ENCODE measurements at regions not wholly inside any gene's neighbourhood (a gene's known extent, or its start where the extent isn't known, plus 50 kb on each side); places are given as distances from the start of the nearest gene placed in this dataset.
A peak's percentile ranks its signal among the peaks of the same experiment; 100 is the strongest.
"Not testable (repeated sequence)": the region's sequence is repeated elsewhere in the genome, so short reads cannot be mapped to it uniquely, and the experiment has no call there.

DNA sequence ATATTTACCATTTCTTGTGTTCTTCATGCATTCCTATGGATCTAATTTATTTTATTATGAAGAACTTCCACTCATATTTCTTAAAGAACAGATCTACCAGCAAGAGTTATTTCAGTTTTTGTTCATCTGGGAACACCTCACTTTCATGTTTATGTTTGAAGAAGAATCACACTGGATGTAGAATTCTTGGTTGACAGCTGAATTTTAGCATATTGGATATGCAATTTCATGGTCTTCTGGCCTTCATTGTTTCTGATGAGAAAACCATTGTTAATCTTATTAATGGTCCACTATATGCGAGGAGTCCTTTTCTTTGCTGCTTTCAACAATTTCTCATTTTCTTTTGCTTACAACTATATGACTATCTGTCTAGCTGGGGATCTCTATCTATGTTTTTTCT is 189.2 kb downstream of the UXS1 start:
- DNase-seq = no peak

DNA sequence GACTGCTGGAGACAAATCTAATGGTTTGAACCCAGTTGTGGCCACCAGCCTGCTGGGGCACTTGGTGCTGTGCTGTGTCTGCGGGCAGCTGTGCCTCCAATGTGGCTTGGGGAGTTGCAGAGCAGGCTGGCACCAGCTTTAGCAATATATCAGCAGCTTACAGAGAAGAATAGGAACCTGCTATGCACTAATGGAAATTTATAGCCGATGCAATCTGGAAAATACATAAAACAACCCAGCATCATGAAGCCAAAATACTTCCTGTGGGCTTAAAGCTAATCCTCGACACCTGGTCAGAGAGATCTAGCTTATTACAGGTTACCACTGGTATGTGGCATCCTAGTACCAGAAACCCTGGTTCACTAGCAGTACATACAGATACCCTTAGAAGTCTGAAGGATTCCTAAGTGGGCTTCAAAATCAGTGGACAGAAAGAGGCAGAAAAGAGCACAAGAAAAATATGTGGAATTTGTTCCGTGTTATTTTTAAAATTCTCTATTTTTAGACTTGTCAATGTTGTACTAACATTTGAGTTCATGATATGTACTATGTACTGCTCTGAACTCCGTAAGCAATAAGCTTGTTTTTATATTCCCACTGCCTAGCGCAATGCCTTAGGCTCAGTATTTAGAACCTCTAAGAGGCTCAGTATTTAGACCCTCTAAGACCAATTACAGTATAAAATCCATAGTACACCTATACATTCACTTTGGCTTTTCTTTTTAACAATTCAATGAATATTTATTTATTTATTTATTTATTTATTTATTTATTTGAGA is 194.7 kb downstream of the UXS1 start:
- DNase-seq = no peak

DNA sequence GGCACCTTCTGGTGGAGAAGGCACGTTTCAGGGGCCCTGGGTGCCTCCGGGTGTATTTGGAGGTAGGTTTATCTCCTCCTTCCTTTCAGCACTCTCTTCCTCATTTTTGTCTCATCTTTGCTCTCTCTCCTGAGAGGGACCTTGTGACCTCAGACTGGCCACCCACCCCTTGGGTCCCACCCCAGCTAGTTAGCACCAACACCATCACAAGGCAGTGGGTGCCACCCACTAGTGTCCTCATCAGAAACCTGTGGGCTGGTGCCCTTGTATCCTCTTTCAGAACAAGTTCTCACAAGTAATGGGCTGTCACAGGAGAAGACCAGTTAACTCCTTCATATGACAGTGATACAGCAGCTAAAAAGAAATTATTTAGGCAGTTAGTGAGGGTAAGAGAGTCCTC is 196.4 kb downstream of the UXS1 start:
- DNase-seq = no peak

DNA sequence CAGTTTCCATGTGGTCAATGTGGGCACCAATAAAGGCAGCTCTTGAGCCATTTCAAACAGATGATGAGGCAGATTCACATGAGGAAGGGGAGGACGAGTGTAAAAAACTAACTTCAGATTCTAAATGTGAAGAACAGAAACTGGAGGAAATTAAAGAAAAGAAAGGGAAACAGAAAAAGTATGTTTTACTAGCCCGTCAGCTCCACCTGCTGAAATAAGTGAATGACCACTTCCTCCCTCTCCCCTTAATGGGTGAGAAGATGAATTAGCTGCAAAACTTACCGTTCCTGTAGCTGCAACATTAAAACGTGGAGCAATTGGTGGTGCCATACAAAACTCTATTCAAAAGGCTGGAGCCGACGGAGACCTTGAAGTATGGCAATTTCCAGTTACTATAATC is 203.5 kb downstream of the UXS1 start:
- no peak for DNase-seq

DNA sequence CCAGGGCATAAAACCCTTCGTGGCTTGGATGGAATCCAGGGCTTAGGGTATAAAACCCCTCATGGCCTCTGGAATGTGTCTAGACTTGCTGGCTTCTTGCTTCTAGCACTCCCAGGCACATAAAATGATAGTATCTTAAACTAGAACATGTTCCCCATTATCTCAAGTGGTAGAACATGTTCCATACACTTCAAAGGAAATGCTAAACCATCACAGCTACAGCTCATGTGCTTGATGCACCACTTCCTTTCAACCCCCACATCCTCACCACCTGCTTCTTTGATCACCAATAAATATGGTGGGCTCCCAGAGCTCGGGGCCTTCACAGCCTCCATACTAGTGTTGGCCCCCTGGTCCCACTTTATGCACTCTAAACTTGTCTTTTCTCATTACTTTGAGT is 204.3 kb downstream of the UXS1 start:
- DNase-seq = not testable (repeated sequence)

DNA sequence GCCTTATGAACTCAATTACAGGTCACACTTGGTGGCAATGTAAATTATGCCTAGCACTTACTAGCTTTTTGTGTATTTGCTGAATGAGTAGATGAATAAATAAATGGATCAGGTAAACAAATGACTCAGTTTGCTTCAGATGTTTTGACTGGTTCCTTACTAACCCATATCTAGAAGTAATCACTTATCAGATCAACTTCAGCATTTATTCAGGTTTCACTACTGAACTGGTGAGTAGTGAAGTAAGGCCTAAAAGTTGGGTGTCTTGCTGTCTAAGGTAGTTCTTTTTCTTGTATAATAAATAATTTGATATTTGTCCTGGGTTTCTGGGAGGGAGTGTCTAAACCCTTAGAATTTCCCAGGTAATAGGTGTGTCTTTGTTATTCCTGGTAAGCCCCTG is 205.0 kb downstream of the UXS1 start:
- no peak for DNase-seq

DNA sequence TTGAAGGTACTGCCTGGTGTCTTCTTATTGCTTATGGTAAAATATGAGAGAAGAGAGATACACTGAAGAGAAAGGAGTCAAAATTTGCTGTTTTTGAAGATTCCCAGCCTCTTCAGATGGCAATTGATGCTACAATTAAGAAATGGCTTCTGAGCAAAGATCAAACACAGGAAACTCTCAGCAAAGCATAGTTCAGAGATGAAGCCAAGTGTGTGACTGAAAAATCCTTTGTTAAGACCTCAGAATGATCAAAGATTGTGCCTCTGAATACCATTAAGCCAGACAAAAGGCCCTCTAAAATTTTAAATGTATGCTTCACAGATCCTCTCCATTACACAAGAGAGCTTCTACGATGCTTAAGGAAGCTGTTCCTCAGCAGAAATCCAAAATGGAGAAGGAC is 216.3 kb downstream of the UXS1 start:
- DNase-seq = no peak

DNA sequence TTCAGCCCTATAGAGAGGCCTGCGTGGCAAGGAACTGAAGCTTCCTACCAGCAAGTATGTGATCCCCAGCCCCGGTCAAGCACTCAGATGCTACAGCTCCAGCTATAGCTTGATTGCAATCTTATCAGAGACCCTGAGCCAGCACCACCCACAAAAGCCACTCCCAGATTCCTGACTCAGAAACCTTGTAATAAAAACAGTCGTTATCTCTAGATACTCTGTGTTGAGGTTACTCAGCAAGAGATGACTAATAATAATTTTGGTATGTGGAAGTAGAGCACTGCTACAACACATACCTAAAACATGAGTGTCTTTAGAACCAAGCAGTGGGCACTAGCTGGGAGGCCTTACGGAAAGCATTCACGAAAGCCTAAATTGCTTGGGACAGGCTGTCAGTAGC is 216.9 kb downstream of the UXS1 start:
- DNase-seq = peak; percentile 63

DNA sequence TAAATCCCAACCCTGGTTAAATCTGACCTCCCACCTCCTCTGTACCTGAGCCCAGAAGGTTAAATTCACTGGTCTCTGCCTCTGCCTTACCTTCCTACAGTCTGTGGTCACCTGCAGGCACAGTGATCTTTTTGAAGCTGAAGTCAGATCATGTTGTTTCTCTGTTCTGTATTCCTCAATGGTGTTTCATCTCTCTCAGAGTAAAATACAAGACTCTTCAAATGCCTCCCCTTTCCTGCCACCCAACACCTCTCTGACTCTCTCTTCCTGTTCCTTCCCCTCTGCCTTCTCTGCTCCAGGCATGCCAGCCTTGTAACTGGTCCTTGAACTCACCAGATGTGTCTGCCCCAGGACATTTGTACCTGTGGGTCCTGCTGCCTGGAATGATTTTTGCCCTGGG is 219.3 kb downstream of the UXS1 start:
- DNase-seq = no peak

DNA sequence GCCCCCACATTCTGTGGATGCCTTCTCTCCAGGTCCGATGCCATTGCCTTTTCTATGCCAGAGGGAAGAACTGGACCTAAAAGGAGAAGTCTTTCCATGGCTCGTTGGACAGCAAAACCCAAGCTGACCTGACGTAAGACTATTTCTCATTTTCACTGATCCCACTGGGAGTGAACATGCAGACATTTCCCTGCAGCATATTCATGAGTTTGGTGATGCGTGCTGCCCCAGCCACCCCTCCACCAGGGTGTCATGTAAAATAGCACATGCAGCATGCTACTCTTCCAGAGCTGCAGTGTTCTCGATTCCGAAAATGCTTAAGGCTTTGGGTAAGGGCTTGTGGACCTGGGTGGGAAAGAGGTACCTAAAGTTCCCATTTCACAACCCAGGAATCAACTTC is 221.2 kb downstream of the UXS1 start:
- no peak for DNase-seq

DNA sequence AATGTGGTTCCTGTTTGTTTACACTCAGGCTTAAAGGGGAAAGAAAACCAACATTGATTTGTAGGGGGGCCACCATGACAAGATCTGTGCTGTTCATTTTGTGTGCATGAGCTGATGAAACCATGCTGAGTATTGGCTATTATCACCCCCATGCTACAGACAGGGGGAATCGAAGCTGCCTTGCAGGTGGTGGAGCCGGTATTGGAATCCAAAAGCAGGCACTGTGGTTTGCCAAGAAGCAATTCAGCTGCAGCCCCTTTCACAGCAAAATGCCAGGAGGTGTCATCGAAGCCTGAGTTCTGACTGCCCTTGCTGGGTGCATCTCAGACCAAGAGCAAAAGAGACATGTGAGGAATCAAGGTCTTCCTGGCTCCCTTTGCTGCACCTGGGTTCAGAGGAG is 221.9 kb downstream of the UXS1 start:
- DNase-seq = no peak

DNA sequence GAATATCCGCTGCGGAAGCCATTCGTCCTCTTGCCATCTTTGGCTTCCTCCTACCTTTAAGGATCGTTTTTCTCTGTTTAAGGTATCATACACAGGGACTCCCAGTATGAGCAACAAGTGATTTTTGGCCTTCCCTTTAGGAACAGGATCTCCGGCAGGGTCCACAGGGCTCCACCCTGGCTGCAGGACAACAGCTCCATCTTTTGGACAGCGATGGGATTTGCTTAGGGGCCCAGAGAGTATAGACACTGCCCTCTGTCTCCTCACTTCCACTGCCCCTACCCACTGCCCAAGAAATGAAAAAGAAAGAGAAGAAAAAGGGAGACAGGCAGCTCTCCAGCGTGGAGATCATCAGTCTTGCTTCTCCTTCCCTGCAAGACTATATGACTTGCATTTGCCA is 224.5 kb downstream of the UXS1 start:
- DNase-seq = no peak

DNA sequence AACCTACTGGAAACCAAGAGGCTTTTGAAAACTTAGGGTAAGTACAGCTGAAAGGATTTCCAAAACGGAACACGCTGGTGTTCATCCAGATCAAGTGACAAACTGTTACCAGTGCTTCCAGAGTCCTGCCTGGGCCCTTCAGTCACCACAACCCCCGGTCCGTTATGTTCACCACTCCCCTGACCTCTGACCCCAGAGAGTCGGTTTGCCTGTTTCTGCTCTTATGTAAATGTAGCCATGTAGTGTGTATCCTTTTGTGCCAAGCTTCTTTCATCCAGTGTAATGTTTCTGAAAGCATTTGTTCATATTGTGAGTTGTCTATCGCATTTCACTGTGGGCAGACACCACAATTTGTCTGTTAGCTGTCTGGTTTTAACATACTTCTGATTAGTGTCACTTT is 217.5 kb downstream of the NCK2 start:
- DNase-seq = no peak

DNA sequence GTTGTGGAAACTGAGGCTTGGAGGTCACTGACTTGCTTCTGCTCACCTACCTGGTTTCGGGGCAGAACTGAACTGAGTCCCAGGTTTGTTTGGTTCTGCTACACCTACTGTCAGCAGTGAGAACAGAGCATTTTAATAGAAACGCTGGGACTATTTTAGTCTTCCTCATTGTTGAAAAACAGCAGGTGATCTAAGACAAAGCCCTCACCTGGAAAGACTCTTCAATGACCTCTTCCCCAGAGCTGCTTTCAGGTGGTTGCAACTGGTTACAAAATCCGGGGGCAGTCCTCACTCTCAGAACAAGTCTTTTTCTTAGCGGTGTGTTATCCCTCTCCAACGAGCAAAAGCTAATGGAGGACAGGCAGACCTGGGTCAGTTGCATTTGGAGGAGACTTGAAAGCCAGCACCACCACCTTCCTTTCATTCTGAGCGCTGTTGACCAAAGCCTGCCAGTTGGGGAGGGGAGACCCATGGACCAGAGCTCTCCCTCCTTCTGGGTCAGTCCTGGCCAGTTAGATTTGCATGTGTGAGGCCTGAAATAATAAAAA is 217.0 kb downstream of the NCK2 start:
- DNase-seq = no peak

DNA sequence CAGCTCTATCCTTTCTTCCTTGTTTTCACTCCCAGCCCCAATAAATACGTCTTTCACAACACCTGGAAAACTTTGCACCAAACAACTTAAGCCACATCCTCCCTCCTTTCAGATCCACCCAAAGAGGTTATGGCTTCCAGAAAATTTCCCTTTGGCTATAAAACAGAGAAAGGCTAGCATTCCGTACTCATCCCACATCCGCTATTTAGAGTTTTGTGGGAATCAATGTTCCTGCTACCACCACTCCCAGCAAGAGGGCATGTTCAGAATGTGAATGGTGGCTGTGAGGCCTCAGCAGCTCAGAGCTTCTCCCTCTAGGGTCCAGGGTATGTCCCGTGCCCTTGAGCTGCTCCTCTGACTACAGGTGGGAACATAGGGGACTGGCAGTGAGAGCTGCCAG is 214.6 kb downstream of the NCK2 start:
- no peak for DNase-seq

DNA sequence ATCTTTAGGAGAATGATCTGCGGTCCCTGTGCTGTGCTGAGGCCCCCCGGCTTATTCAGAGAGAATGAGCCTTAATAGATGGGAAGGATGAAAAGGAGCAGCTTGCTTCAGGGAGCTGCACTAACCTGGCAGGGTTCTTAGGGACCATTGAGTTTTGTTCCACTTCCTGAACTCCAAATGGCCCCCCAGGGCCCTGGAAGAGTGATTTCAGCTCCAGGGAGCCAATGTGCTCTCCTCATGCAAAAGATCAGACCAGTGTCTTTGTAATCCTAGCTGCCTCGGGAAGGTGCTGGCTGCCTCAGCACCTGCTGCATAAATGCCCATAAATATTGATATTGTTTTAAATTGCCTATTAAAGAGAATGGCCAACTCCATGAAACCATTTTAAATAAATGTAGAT is 210.2 kb downstream of the NCK2 start:
- DNase-seq = no peak

DNA sequence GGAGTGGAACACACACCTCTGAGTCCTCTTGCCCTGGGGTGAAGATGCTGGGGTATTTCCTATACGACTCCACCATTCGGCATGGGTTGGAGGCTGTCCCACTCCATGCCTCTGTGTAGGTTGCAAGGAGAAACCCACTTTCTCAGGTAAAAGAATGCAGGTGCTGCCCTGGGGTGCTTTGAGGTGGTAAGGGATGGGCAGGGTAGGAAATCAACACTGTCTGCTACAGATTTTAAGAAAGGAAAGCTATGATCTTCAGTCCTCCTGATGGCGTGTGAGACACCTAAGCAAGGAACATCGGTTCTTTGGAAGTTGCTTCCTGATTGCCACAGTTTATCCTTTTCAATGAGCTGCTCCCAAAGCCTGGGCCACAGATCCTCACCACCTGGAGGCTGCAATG is 209.2 kb downstream of the NCK2 start:
- DNase-seq = no peak

DNA sequence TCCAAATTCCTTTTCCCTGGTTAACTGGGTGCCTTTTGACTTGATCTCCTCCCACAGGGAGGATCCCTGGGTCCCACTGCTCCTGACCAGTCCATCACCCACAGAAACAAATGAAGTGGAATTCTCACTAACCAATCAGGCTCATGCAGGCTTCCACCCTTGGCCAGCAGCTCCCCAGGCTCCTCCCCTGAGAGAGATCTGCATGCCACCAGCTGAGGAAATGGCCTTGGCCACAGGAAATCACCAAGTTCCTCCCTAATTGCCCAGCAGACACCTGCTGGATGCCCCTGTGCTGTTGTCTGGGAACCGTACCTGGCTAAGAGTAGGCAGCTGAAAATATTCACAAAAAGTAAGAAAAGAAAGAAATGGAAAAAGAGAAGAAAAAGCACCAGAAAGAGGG is 207.4 kb downstream of the NCK2 start:
- no peak for DNase-seq

DNA sequence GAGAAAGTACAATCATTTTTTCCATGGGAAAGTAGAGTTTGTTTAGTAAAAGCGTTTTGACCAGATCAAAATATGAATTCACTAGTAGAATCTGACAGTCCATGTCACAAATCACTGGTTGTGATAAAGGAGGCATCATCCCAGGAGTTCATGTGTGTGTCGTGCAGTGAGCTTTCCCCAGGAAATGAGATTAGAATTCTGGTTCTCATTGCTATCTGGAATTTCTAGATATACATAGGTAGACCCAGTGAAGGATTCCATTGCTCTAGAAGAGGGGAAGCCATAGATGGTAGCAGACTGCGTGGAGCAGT is 206.6 kb downstream of the NCK2 start:
- DNase-seq = no peak

DNA sequence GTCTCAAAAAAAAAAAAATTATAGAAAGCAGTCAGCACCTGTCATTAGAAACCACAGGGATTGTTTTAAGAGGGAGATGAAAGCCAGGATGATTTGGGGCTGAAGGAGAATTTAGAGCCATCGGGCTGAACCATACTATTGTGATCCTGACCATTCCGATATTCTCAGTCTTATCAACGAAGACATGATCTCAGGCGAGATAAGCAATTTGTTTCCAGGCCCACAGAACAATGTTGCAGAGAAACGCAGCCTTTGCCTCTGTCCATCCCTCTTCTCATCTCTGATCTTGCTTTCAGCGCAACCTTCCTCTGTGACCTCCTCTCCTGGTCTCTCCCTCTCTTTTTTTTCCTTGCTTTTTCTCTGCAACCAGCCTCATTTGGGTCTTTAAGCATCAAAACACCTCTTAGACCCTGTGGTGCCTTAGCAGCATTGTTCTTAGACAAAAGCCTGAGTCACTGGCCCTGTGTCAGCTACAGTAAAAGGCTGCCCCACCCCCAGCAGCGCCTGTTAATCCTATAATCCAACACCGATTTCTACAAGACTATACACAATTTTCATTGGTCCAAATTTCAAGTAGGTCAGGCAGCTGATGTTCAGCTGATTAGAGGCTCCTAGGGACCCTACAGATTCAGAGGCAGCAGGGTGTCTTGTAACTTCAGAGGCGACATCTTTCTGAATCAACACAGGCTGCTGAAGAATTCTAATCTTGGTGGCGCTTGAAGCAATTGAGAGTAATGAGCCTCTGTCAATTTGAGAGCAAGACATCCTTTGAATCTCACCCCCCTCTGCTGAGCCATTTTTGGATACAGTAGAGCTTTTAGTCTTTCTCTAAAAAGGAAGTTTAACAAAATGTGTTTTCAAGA is 206.0 kb downstream of the NCK2 start:
- DNase-seq = no peak

DNA sequence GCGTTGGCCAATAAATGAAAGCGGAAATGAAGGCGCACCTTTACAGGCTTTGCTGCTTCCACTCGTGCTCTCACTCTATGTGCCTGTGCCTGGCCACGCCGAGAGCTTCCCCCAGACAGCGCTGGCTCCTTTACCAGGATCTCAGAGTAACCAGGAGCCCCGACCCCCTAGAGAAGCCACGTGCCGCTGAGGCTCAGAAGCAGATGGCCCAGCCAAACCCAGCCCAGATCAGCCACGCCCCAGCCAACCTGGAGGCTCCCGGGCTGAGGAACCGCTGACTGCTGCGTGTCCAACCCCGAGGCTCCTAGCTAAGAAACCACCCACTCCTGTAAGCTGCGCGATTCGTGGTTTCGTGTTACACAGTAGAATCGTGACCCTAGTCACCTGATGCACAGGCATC is 199.3 kb downstream of the NCK2 start:
- no peak for DNase-seq
